Fibroblast of lung (primary cell): ENCODE measurements at regions not wholly inside any gene's neighbourhood (a gene's known extent, or its start where the extent isn't known, plus 50 kb on each side); places are given as distances from the start of the nearest gene placed in this dataset.

Experiments used
- EZH2 ChIP-seq: IDR thresholded peaks from 2 replicates; pipeline ENCODE4 v1.5.1; 2012; ENCODE audit warnings: low read length, control low read depth, mild to moderate bottlenecking; ENCODE audit errors: missing control alignments
- TF ChIP-seq, protein P1 (sequence below), 2 donors: IDR thresholded peaks in 1 of 2; conservative IDR thresholded peaks in 1 of 2; 1 replicate in 1 of 2; 2 replicates in 1 of 2; pipeline ENCODE4 v1.5.1; 2011 to 2012; ENCODE audit warnings: low read length in 2 of 2, control low read depth in 1 of 2, inconsistent platforms in 1 of 2, low read depth in 1 of 2, mild to moderate bottlenecking in 1 of 2

DNA sequence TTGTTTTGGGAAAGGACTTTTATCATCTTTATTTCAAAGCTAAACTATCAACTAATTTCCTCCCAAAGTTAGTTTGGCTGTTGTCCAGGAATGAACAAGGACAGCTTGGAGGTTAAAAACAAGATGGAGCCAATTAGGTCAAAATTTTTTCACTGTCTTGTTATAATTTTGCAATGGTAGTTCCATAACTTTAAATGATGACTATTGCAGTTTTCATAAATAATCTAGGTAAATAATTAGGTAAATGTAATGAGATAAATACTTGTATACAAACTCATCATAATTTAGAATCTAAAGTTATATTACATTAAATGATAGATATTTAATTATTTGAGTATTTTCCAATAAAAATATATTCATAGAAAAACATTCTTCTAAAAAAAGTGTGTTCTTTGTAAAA, 68.3 kb upstream of the DAZL start:
- TF ChIP-seq, protein P1, sequence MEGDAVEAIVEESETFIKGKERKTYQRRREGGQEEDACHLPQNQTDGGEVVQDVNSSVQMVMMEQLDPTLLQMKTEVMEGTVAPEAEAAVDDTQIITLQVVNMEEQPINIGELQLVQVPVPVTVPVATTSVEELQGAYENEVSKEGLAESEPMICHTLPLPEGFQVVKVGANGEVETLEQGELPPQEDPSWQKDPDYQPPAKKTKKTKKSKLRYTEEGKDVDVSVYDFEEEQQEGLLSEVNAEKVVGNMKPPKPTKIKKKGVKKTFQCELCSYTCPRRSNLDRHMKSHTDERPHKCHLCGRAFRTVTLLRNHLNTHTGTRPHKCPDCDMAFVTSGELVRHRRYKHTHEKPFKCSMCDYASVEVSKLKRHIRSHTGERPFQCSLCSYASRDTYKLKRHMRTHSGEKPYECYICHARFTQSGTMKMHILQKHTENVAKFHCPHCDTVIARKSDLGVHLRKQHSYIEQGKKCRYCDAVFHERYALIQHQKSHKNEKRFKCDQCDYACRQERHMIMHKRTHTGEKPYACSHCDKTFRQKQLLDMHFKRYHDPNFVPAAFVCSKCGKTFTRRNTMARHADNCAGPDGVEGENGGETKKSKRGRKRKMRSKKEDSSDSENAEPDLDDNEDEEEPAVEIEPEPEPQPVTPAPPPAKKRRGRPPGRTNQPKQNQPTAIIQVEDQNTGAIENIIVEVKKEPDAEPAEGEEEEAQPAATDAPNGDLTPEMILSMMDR (conservative IDR thresholded peaks at IDR 0.05 in 1 of 2, IDR thresholded peaks at IDR 0.05 in 1 of 2; ENCODE audit: low read depth in 1 of 2, low read length in 2 of 2), result no peak
- no peak for TF ChIP-seq EZH2
